A673 (cell line): ENCODE measurements at regions not wholly inside any gene's neighbourhood (a gene's known extent, or its start where the extent isn't known, plus 50 kb on each side); places are given as distances from the start of the nearest gene placed in this dataset.

ENCODE experiments used
- EZH2 ChIP-seq: fragments of 200-600 bp; sonication (generic); IDR thresholded peaks from 2 replicates; pipeline ENCODE4 v1.6.1; 2017; ENCODE audit warnings: borderline replicate concordance, low read depth, mild to moderate bottlenecking, mixed read lengths, antibody characterized with exemption, low read length; ENCODE audit not compliant: poor library complexity, severe bottlenecking
- TF ChIP-seq, protein P1 (sequence below): fragments of 300-800, 200-600 bp; sonication (generic); conservative IDR thresholded peaks from 2 replicates; pipeline ENCODE4 v1.5.1; 2017; ENCODE audit warnings: low read depth, mild to moderate bottlenecking, antibody characterized with exemption, low read length, moderate library complexity, mixed read lengths

DNA sequence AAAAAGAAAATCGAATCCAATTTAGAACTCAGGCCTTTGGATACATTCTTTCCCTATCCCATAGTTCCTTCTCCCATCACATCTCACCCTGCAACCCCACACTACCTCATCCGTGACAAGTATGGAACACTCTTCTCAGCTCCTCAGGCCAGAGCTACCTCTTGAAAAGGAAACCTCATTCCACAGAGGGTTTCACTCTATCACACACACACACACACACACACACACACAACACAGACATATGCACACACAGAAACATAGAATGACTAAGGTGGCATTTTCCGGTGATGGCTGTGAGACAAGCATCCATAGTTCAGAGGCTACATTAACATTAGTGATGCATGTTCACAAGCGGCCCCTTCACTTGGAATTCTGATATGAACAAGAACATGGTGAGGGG is 122.0 kb upstream of the HES1 start:
- TF ChIP-seq, protein P1, sequence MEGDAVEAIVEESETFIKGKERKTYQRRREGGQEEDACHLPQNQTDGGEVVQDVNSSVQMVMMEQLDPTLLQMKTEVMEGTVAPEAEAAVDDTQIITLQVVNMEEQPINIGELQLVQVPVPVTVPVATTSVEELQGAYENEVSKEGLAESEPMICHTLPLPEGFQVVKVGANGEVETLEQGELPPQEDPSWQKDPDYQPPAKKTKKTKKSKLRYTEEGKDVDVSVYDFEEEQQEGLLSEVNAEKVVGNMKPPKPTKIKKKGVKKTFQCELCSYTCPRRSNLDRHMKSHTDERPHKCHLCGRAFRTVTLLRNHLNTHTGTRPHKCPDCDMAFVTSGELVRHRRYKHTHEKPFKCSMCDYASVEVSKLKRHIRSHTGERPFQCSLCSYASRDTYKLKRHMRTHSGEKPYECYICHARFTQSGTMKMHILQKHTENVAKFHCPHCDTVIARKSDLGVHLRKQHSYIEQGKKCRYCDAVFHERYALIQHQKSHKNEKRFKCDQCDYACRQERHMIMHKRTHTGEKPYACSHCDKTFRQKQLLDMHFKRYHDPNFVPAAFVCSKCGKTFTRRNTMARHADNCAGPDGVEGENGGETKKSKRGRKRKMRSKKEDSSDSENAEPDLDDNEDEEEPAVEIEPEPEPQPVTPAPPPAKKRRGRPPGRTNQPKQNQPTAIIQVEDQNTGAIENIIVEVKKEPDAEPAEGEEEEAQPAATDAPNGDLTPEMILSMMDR = no peak
- no peak for TF ChIP-seq EZH2
